HEK293 (cell line): ENCODE measurements at regions not wholly inside any gene's neighbourhood (a gene's known extent, or its start where the extent isn't known, plus 50 kb on each side); places are given as distances from the start of the nearest gene placed in this dataset.

Experiments
- CTCF ChIA-PET: fragments of 350-600 bp; formaldehyde crosslinking; extraction: SDS; loops from one replicate; lab custom pipeline; 2021; ENCODE audit warnings: antibody characterized with exemption; lab: Yijun Ruan, JAX
- POLR2A ChIA-PET: fragments of 300-600 bp; formaldehyde crosslinking; extraction: SDS; loops from one replicate; lab custom pipeline; 2020; ENCODE audit warnings: antibody characterized with exemption, inconsistent platforms; lab: Yijun Ruan, JAX
- H3K27ac ChIP-seq: fragments of 200-500 bp; sonication (Bioruptor generic); 2 replicates; pipeline ENCODE4 v1.5.1; 2014; ENCODE audit warnings: low read depth, low read length, control low read depth, inconsistent platforms; ENCODE audit errors: extremely low read depth
- H3K36me3 ChIP-seq, 2 experiments: fragments of 200-500 bp in 1 of 2; sonication (Bioruptor generic) in 1 of 2; 1 replicate in 1 of 2; 2 replicates in 1 of 2; pipeline ENCODE4 v1.5.1; 2014 to 2017; ENCODE audit warnings: inconsistent platforms in 2 of 2, low read length in 2 of 2; ENCODE audit not compliant: control insufficient read depth in 2 of 2, insufficient read depth in 1 of 2
- H3K4me1 ChIP-seq: fragments of 200-500 bp; sonication (Bioruptor generic); 2 replicates; pipeline ENCODE4 v1.5.1; 2014; ENCODE audit warnings: mild to moderate bottlenecking, low read length, inconsistent platforms; ENCODE audit not compliant: control insufficient read depth, insufficient read depth
- H3K4me3 ChIP-seq: 2 replicates; pipeline ENCODE4 v1.5.1; 2011; ENCODE audit warnings: low read depth, mild to moderate bottlenecking, control low read depth, low read length, moderate library complexity
- H3K9me3 ChIP-seq: fragments of 200-500 bp; sonication (Bioruptor generic); 2 replicates; pipeline ENCODE4 v1.5.1; 2014; ENCODE audit warnings: low read depth, low read length, inconsistent platforms; ENCODE audit not compliant: control insufficient read depth, insufficient read depth
- PATZ1 ChIP-seq: fragments of 450-650 bp; formaldehyde crosslinking; IDR thresholded peaks from 2 replicates; pipeline ENCODE4 v1.5.1; 2016; ENCODE audit warnings: missing biosample characterization, missing genetic modification characterization
- PBX3 ChIP-seq: sonication (generic); formaldehyde crosslinking; IDR thresholded peaks from 2 replicates; pipeline ENCODE4 v1.8.1; 2022; ENCODE audit warnings: mild to moderate bottlenecking, moderate library complexity, missing genetic modification reagents
- REPIN1 ChIP-seq: fragments of 450-650 bp; formaldehyde crosslinking; IDR thresholded peaks from 2 replicates; pipeline ENCODE4 v1.5.1; 2017; ENCODE audit warnings: missing biosample characterization, missing genetic modification characterization, low read depth
- SALL2 ChIP-seq: fragments of 450-650 bp; formaldehyde crosslinking; IDR thresholded peaks from 2 replicates; pipeline ENCODE4 v1.5.0; 2017; ENCODE audit warnings: missing biosample characterization, mild to moderate bottlenecking, missing genetic modification characterization, borderline replicate concordance
- SCRT2 ChIP-seq: fragments of 450-650 bp; formaldehyde crosslinking; IDR thresholded peaks from 2 replicates; pipeline ENCODE4 v1.5.1; 2016; ENCODE audit warnings: missing biosample characterization, missing genetic modification characterization
- ZBTB1 ChIP-seq: fragments of 450-650 bp; formaldehyde crosslinking; IDR thresholded peaks from 2 replicates; pipeline ENCODE4 v1.5.1; 2016; ENCODE audit warnings: missing biosample characterization, missing genetic modification characterization
- ZBTB10 ChIP-seq: fragments of 450-650 bp; formaldehyde crosslinking; IDR thresholded peaks from 2 replicates; pipeline ENCODE4 v1.5.1; 2016; ENCODE audit warnings: missing biosample characterization, missing genetic modification characterization
- ZBTB48 ChIP-seq: fragments of 450-650 bp; formaldehyde crosslinking; IDR thresholded peaks from 2 replicates; pipeline ENCODE4 v1.5.1; 2016; ENCODE audit warnings: missing biosample characterization, missing genetic modification characterization
- ZBTB8A ChIP-seq: fragments of 450-650 bp; formaldehyde crosslinking; IDR thresholded peaks from 2 replicates; pipeline ENCODE4 v1.5.1; 2016; ENCODE audit warnings: missing biosample characterization, missing genetic modification characterization
- ZEB2 ChIP-seq: fragments of 450-650 bp; formaldehyde crosslinking; IDR thresholded peaks from 2 replicates; pipeline ENCODE4 v1.5.1; 2016; ENCODE audit warnings: missing biosample characterization, missing genetic modification characterization
- ZNF175 ChIP-seq: fragments of 450-650 bp; formaldehyde crosslinking; IDR thresholded peaks from 2 replicates; pipeline ENCODE4 v1.5.1; 2016; ENCODE audit warnings: missing biosample characterization, missing genetic modification characterization
- ZNF26 ChIP-seq: fragments of 450-650 bp; formaldehyde crosslinking; IDR thresholded peaks from 2 replicates; pipeline ENCODE4 v1.5.1; 2016; ENCODE audit warnings: missing biosample characterization, missing genetic modification characterization
- ZNF266 ChIP-seq: fragments of 450-650 bp; formaldehyde crosslinking; IDR thresholded peaks from 2 replicates; pipeline ENCODE4 v1.5.1; 2016; ENCODE audit warnings: missing biosample characterization, missing genetic modification characterization, low read depth
- ZNF501 ChIP-seq: fragments of 450-650 bp; formaldehyde crosslinking; IDR thresholded peaks from 2 replicates; pipeline ENCODE4 v1.5.1; 2016; ENCODE audit warnings: missing biosample characterization, missing genetic modification characterization
- ZNF513 ChIP-seq: fragments of 450-650 bp; IDR thresholded peaks from 2 replicates; pipeline ENCODE4 v1.5.1; 2018; ENCODE audit warnings: missing biosample characterization, missing genetic modification characterization
- ZNF560 ChIP-seq: fragments of 450-650 bp; formaldehyde crosslinking; IDR thresholded peaks from 2 replicates; pipeline ENCODE4 v1.5.1; 2017; ENCODE audit warnings: missing biosample characterization, missing genetic modification characterization, borderline replicate concordance
- ZNF624 ChIP-seq: fragments of 450-650 bp; formaldehyde crosslinking; IDR thresholded peaks from 2 replicates; pipeline ENCODE4 v1.5.1; 2017; ENCODE audit warnings: missing biosample characterization, missing genetic modification characterization
- ZNF664 ChIP-seq: fragments of 450-650 bp; formaldehyde crosslinking; IDR thresholded peaks from 2 replicates; pipeline ENCODE4 v1.5.1; 2016; ENCODE audit warnings: missing biosample characterization, missing genetic modification characterization
- ZNF670 ChIP-seq: fragments of 450-650 bp; formaldehyde crosslinking; IDR thresholded peaks from 2 replicates; pipeline ENCODE4 v1.5.1; 2016; ENCODE audit warnings: missing biosample characterization, missing genetic modification characterization, low read depth
- ZNF776 ChIP-seq: fragments of 450-650 bp; formaldehyde crosslinking; IDR thresholded peaks from 2 replicates; pipeline ENCODE4 v1.5.0; 2017; ENCODE audit warnings: missing biosample characterization, missing genetic modification characterization, borderline replicate concordance
- ZSCAN4 ChIP-seq: fragments of 450-650 bp; formaldehyde crosslinking; IDR thresholded peaks from 2 replicates; pipeline ENCODE4 v1.5.1; 2017; ENCODE audit warnings: missing biosample characterization, missing genetic modification characterization

DNA sequence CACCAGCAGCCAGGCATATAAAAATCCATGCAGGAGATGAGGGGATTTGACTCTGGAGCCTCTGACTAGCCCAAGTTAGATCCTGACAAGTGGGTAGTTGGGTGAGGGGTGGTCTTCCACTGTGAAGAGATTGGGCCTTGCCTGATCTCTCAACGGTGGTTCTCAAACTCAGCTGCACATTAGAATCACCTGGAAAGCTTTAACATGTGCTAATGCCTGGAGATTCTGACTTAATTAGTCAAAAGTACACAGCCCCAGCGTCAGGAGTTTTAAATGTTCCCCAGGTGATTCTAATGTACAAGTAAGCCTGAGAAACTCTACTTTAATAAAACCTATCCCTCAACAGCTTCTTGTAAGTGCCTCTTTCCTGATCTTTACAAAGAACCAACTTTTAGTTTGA, 57.5 kb downstream of the GCNT4 start:
- Histone ChIP-seq H3K4me3 (no peak overlapping the region), H3K36me3 (no peaks in the 10 kb centered on the region), H3K9me3 (no peaks in the 10 kb centered on the region), H3K27ac (no peak overlapping the region), H3K4me1 (no peaks in the 10 kb centered on the region)
- no peak for TF ChIP-seq ZBTB48 (tag by site-specific recombination)
- TF ChIP-seq ZNF175 (tag by site-specific recombination) = no peak
- TF ChIP-seq ZNF501 = no peak
- TF ChIP-seq ZNF26 (tag by site-specific recombination) = no peak
- TF ChIP-seq ZSCAN4 (tag by site-specific recombination) = no peak
- TF ChIP-seq ZNF513 (tag by site-specific recombination) = no peak
- TF ChIP-seq ZNF776 (tag by site-specific recombination) = no peak
- CTCF ChIA-PET = no interaction called here
- POLR2A ChIA-PET = no interaction called here

DNA sequence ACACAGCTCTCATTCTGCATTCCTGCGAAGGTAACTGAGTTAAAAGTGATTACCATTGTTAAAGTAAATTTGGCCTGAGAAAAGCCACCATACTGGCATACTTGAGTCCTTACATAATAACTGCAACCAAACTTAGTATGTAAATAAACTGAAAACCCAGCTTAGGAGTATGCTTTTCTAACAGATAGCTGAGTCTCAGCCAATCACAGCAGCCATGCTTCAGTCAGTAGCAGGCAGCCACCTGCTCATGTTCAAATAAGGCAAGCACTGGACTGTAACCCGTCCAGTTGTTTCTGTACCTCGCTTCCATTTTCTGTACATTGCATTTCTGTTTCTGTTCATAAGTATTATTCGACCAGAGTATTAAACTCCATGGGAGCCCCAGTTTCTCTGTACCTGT, 58.6 kb downstream of the GCNT4 start:
- Histone ChIP-seq H3K4me3 (no peak overlapping the region), H3K4me1 (no peaks in the 10 kb centered on the region), H3K36me3 (no peaks in the 10 kb centered on the region), H3K27ac (no peak overlapping the region), H3K9me3 (no peaks in the 10 kb centered on the region)
- POLR2A ChIA-PET = no interaction called here
- CTCF ChIA-PET = no interaction called here
- no peak for TF ChIP-seq ZNF670 (tag by site-specific recombination)
- TF ChIP-seq SALL2 (tag by site-specific recombination) = no peak

DNA sequence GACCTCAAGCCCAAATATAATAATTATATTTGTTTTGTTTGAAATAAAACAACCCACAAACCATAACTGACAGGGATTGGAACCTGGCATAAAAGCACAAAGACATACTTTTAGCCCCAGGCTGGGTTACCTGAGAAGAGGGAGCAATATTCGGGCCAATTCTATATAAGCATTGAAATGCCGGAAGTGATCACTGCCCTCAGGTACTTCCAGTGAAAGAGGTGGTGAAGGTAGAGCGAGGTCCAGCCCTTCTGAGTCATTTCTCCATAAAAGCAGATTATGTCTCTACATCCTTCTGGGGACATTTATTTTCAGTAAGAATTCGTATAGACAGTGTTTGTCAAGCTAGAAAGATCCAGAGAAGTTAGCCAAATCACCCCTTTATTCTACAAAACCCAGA, 59.6 kb downstream of the GCNT4 start:
- Histone ChIP-seq H3K4me1 (no peaks in the 10 kb centered on the region), H3K4me3 (no peak overlapping the region), H3K36me3 (no peaks in the 10 kb centered on the region), H3K9me3 (no peaks in the 10 kb centered on the region), H3K27ac (no peak overlapping the region)
- ChIA-PET POLR2A (no interaction called here), CTCF (no interaction called here)
- TF ChIP-seq SCRT2 (tag by site-specific recombination) (no peak), ZNF670 (tag by site-specific recombination) (no peak), ZNF664 (tag by site-specific recombination) (no peak), REPIN1 (no peak), ZNF560 (tag by site-specific recombination) (no peak), PBX3 (CRISPR knock-in tag) (no peak), ZEB2 (tag by site-specific recombination) (no peak), PATZ1 (tag by site-specific recombination) (no peak), ZBTB1 (no peak), ZBTB8A (tag by site-specific recombination) (no peak), ZNF266 (tag by site-specific recombination) (no peak), ZBTB10 (tag by site-specific recombination) (no peak), ZNF624 (no peak)
